H1 (cell line): ENCODE measurements at regions not wholly inside any gene's neighbourhood (a gene's known extent, or its start where the extent isn't known, plus 50 kb on each side); places are given as distances from the start of the nearest gene placed in this dataset.

ENCODE experiments used
- CTCF ChIA-PET: fragments of 300-600 bp; sonication (Branson Sonifier 250); formaldehyde crosslinking; loops from one replicate; lab custom pipeline; 2021; ENCODE audit not compliant: partially characterized antibody; lab: Charles Lee
- POLR2A ChIA-PET: fragments of 300-600 bp; sonication (Branson Sonifier 250); formaldehyde crosslinking; loops from one replicate; lab custom pipeline; 2021; ENCODE audit warnings: inconsistent platforms; ENCODE audit not compliant: partially characterized antibody; lab: Charles Lee
- DNase-seq, 2 experiments: peaks; one replicate each; pipeline versions ENCODE4 v3.0.0 to v3.0.0-alpha.2; 2010 to 2022; ENCODE audit warnings: low spot score in 2 of 2, low read depth in 1 of 2, mixed read lengths in 1 of 2
- FAIRE-seq: peaks from 2 replicates; lab custom pipeline; 2011; peaks lifted over from hg19 to GRCh38; lab: Jason Lieb, UNC
- H2AFZ ChIP-seq: 2 replicates; pipeline ENCODE4 v1.8.1; 2012; ENCODE audit warnings: low read length, inconsistent platforms
- H2AK5ac ChIP-seq: 2 replicates; pipeline ENCODE4 v1.6.1; 2013; ENCODE audit warnings: low read depth, low read length
- H2BK120ac ChIP-seq: replicated peaks from 2 replicates; pipeline ENCODE3; 2013; ENCODE audit warnings: low read depth, low read length, inconsistent platforms
- H2BK12ac ChIP-seq: 2 replicates; pipeline ENCODE4 v1.6.1; 2013; ENCODE audit warnings: low read depth, low read length
- H2BK15ac ChIP-seq: 2 replicates; pipeline ENCODE4 v1.6.1; 2013; ENCODE audit warnings: low read length
- H2BK20ac ChIP-seq: 2 replicates; pipeline ENCODE4 v1.6.1; 2013; ENCODE audit warnings: low read length
- H2BK5ac ChIP-seq: 2 replicates; pipeline ENCODE4 v1.6.1; 2013; ENCODE audit warnings: low read depth, low read length
- H3K14ac ChIP-seq: 2 replicates; pipeline ENCODE4 v1.6.1; 2013; ENCODE audit warnings: inconsistent platforms; ENCODE audit not compliant: insufficient read length
- H3K18ac ChIP-seq: 2 replicates; pipeline ENCODE4 v1.6.1; 2013; ENCODE audit warnings: low read length; ENCODE audit errors: extremely low read depth
- H3K23ac ChIP-seq: 2 replicates; pipeline ENCODE4 v1.6.1; 2013; ENCODE audit warnings: inconsistent platforms; ENCODE audit not compliant: insufficient read length
- H3K23me2 ChIP-seq: 2 replicates; pipeline ENCODE4 v1.6.1; 2013; ENCODE audit warnings: low read depth, low read length
- H3K27ac ChIP-seq: 2 replicates; pipeline ENCODE4 v1.6.1; 2011; ENCODE audit warnings: low read depth, low read length, inconsistent platforms
- H3K27me3 ChIP-seq, 4 experiments: replicated peaks in 1 of 4; 1 replicate in 1 of 4; 2 replicates in 3 of 4; pipeline versions ENCODE4 v1.6.1 to v1.8.1; 2011 to 2013; ENCODE audit warnings: low read length in 3 of 4, mild to moderate bottlenecking in 3 of 4, inconsistent platforms in 2 of 4, mixed read lengths in 2 of 4, moderate library complexity in 1 of 4; ENCODE audit not compliant: control insufficient read depth in 3 of 4, insufficient read depth in 3 of 4; ENCODE audit errors: extremely low read depth in 1 of 4
- H3K36me3 ChIP-seq, 4 experiments: 2 replicates each; pipeline versions ENCODE4 v1.6.1 to v1.8.1; 2011 to 2013; ENCODE audit warnings: mild to moderate bottlenecking in 4 of 4, low read length in 3 of 4, moderate library complexity in 2 of 4, control low read depth in 1 of 4, inconsistent platforms in 1 of 4; ENCODE audit not compliant: insufficient read depth in 4 of 4, control insufficient read depth in 2 of 4
- H3K4ac ChIP-seq: replicated peaks from 2 replicates; pipeline ENCODE3; 2013; ENCODE audit warnings: low read length, low read depth, mixed read lengths, inconsistent platforms; ENCODE audit not compliant: insufficient read length
- H3K4me1 ChIP-seq, 4 experiments: replicated peaks in 1 of 4; 1 replicate in 1 of 4; 2 replicates in 3 of 4; pipeline versions ENCODE4 v1.6.1 to v1.8.1; 2011 to 2013; ENCODE audit warnings: low read length in 3 of 4, inconsistent platforms in 2 of 4, mixed read lengths in 1 of 4; ENCODE audit not compliant: insufficient read depth in 4 of 4, control insufficient read depth in 3 of 4
- H3K4me2 ChIP-seq, 2 experiments: 2 replicates each; pipeline versions ENCODE4 v1.6.1 to v1.8.1; 2011 to 2013; ENCODE audit warnings: low read depth in 2 of 2, low read length in 2 of 2, control low read depth in 1 of 2, inconsistent platforms in 1 of 2, mild to moderate bottlenecking in 1 of 2; ENCODE audit not compliant: insufficient read depth in 1 of 2
- H3K4me3 ChIP-seq, 4 experiments: fragments of 200-600, 300-600 bp in 1 of 4; sonication (generic), shearing (Covaris generic), sonication (Bioruptor Twin) in 1 of 4; 2 replicates each; pipeline versions ENCODE4 v1.5.1 to v1.8.1; 2011 to 2016; ENCODE audit warnings: low read length in 4 of 4, low read depth in 3 of 4, control low read depth in 2 of 4, inconsistent platforms in 2 of 4, mild to moderate bottlenecking in 2 of 4, mixed read lengths in 1 of 4, moderate library complexity in 1 of 4; ENCODE audit not compliant: insufficient read depth in 2 of 4; ENCODE audit errors: extremely low read depth in 1 of 4
- H3K56ac ChIP-seq: replicated peaks from 2 replicates; pipeline ENCODE3; 2013; ENCODE audit warnings: low read depth, mild to moderate bottlenecking, mixed read lengths, low read length, inconsistent platforms; ENCODE audit not compliant: insufficient read length
- H3K79me1 ChIP-seq: 2 replicates; pipeline ENCODE4 v1.6.1; 2013; ENCODE audit warnings: low read depth, low read length, control low read depth
- H3K79me2 ChIP-seq, 2 experiments: 2 replicates each; pipeline versions ENCODE4 v1.6.1 to v1.8.1; 2012 to 2013; ENCODE audit warnings: low read length in 2 of 2, mild to moderate bottlenecking in 2 of 2, inconsistent platforms in 1 of 2; ENCODE audit not compliant: insufficient read depth in 2 of 2, control insufficient read depth in 1 of 2
- H3K9ac ChIP-seq, 4 experiments: replicated peaks in 1 of 4; 1 replicate in 1 of 4; 2 replicates in 3 of 4; pipeline versions ENCODE4 v1.6.1 to v1.8.1; 2011 to 2013; ENCODE audit warnings: low read depth in 3 of 4, low read length in 3 of 4, control low read depth in 2 of 4, mild to moderate bottlenecking in 2 of 4, moderate library complexity in 2 of 4, inconsistent platforms in 1 of 4; ENCODE audit errors: extremely low read depth in 1 of 4
- H3K9me3 ChIP-seq, 2 experiments: 2 replicates each; pipeline versions ENCODE4 v1.6.1 to v1.8.1; 2012 to 2013; ENCODE audit warnings: mild to moderate bottlenecking in 2 of 2, moderate library complexity in 2 of 2, control low read depth in 1 of 2, inconsistent platforms in 1 of 2, low read depth in 1 of 2, low read length in 1 of 2, mixed read lengths in 1 of 2; ENCODE audit not compliant: insufficient read depth in 2 of 2
- H4K20me1 ChIP-seq, 2 experiments: replicated peaks in 1 of 2; 2 replicates each; pipeline versions ENCODE3 to v1.8.1; 2011 to 2013; ENCODE audit warnings: inconsistent platforms in 2 of 2, low read length in 2 of 2, mild to moderate bottlenecking in 1 of 2; ENCODE audit not compliant: insufficient read depth in 2 of 2, control insufficient read depth in 1 of 2
- H4K5ac ChIP-seq: 2 replicates; pipeline ENCODE4 v1.6.1; 2013; ENCODE audit warnings: low read length, low read depth, mixed read lengths, inconsistent platforms; ENCODE audit not compliant: insufficient read length
- H4K8ac ChIP-seq: 2 replicates; pipeline ENCODE4 v1.8.0; 2013; ENCODE audit warnings: mild to moderate bottlenecking, moderate library complexity, low read length, inconsistent platforms; ENCODE audit not compliant: insufficient read depth; ENCODE audit errors: extremely low read depth
- H4K91ac ChIP-seq: replicated peaks from 2 replicates; pipeline ENCODE3; 2013; ENCODE audit warnings: low read length, mixed read lengths, inconsistent platforms; ENCODE audit not compliant: insufficient read length
- GABPA ChIP-seq: IDR thresholded peaks from 2 replicates; pipeline ENCODE4 v1.6.1; 2011; ENCODE audit warnings: mild to moderate bottlenecking, low read length, moderate library complexity, borderline replicate concordance; ENCODE audit not compliant: insufficient read depth
- GTF2F1 ChIP-seq: IDR thresholded peaks from 2 replicates; pipeline ENCODE4 v1.6.1; 2012; ENCODE audit warnings: low read depth, low read length, improper control_type of control experiment, borderline replicate concordance
- HDAC6 ChIP-seq: IDR thresholded peaks from one replicate; pipeline ENCODE4 v1.7.1; 2012; ENCODE audit warnings: low read depth, mild to moderate bottlenecking, inconsistent platforms, low read length, moderate library complexity
- MAFK ChIP-seq: IDR thresholded peaks from 2 replicates; pipeline ENCODE4 v1.6.1; 2012; ENCODE audit warnings: low read depth, mild to moderate bottlenecking, improper control_type of control experiment, low read length
- NANOG ChIP-seq: IDR thresholded peaks from 2 replicates; pipeline ENCODE4 v1.6.1; 2011; ENCODE audit warnings: low read length, low read depth, mild to moderate bottlenecking, inconsistent platforms; ENCODE audit not compliant: insufficient read depth, poor library complexity, severe bottlenecking
- POLR2AphosphoS5 ChIP-seq: IDR thresholded peaks from 2 replicates; pipeline ENCODE4 v1.6.1; 2011; ENCODE audit warnings: low read depth, low read length
- RXRA ChIP-seq: IDR thresholded peaks from 2 replicates; pipeline ENCODE4 v1.6.1; 2011; ENCODE audit warnings: low read depth, mild to moderate bottlenecking, low read length, moderate library complexity; ENCODE audit not compliant: insufficient read depth
- SP2 ChIP-seq: IDR thresholded peaks from 2 replicates; pipeline ENCODE4 v1.6.1; 2012; ENCODE audit warnings: mild to moderate bottlenecking, low read length, inconsistent platforms
- SRF ChIP-seq: IDR thresholded peaks from 2 replicates; pipeline ENCODE4 v1.6.1; 2011; ENCODE audit warnings: mild to moderate bottlenecking, low read depth, low read length, moderate library complexity
- TAF1 ChIP-seq: IDR thresholded peaks from 2 replicates; pipeline ENCODE4 v1.6.1; 2011; ENCODE audit warnings: mild to moderate bottlenecking, low read depth, low read length
- TF ChIP-seq, protein P1 (sequence below): IDR thresholded peaks from 2 replicates; pipeline ENCODE4 v1.6.1; 2012; ENCODE audit warnings: inconsistent platforms

GRCh38 chr2:181164699-181165098, 184.3 kb downstream of the UBE2E3 start:
- no peaks in the 10 kb centered on the region for H3K79me2 ChIP-seq
- no peaks in the 10 kb centered on the region for H4K20me1 ChIP-seq
- FAIRE-seq (no peak), DNase-seq (no peak)
- TF ChIP-seq, protein P1, sequence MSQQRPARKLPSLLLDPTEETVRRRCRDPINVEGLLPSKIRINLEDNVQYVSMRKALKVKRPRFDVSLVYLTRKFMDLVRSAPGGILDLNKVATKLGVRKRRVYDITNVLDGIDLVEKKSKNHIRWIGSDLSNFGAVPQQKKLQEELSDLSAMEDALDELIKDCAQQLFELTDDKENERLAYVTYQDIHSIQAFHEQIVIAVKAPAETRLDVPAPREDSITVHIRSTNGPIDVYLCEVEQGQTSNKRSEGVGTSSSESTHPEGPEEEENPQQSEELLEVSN = no peak
- TF ChIP-seq POLR2AphosphoS5 = no peak
- TF ChIP-seq NANOG = no peak
- no peak for TF ChIP-seq GABPA
- no peak for TF ChIP-seq SP2
- TF ChIP-seq MAFK = no peak
- no peak for TF ChIP-seq RXRA
- no peak for TF ChIP-seq SRF
- no peak for TF ChIP-seq GTF2F1
- no peak for TF ChIP-seq HDAC6
- no peak for TF ChIP-seq TAF1
- H4K5ac ChIP-seq = no peak overlapping the region
- H3K56ac ChIP-seq = no peak overlapping the region
- H3K4me3 ChIP-seq = no peak overlapping the region
- ChIA-PET CTCF (no interaction called here), POLR2A (no interaction called here)
- H2BK12ac ChIP-seq = no peak overlapping the region
- no peak overlapping the region for H2BK15ac ChIP-seq
- no peak overlapping the region for H3K4ac ChIP-seq
- H3K4me1 ChIP-seq = no peaks in the 10 kb centered on the region
- H2BK5ac ChIP-seq = no peak overlapping the region
- H3K18ac ChIP-seq = no peak overlapping the region
- no peak overlapping the region for H4K91ac ChIP-seq
- H3K9me3 ChIP-seq = peaks cover 7 to 11% of the 10 kb centered on the region in 2 experiments; a peak in 3 of 4 replicates
- no peak overlapping the region for H3K9ac ChIP-seq
- H3K4me2 ChIP-seq = no peak overlapping the region
- H3K14ac ChIP-seq = no peak overlapping the region
- no peak overlapping the region for H2BK120ac ChIP-seq
- no peak overlapping the region for H3K23ac ChIP-seq
- no peak overlapping the region for H3K27ac ChIP-seq
- H3K36me3 ChIP-seq = no peaks in the 10 kb centered on the region
- H3K27me3 ChIP-seq = no peaks in the 10 kb centered on the region
- no peaks in the 10 kb centered on the region for H3K23me2 ChIP-seq
- H2AFZ ChIP-seq = no peak overlapping the region
- no peak overlapping the region for H2AK5ac ChIP-seq
- no peaks in the 10 kb centered on the region for H3K79me1 ChIP-seq
- no peak overlapping the region for H4K8ac ChIP-seq
- H2BK20ac ChIP-seq = no peak overlapping the region
